ENCODE measurements at regions not wholly inside any gene's neighbourhood (a gene's known extent, or its start where the extent isn't known, plus 50 kb on each side); places are given as distances from the start of the nearest gene placed in this dataset.

- TF ChIP-seq, protein P1, sequence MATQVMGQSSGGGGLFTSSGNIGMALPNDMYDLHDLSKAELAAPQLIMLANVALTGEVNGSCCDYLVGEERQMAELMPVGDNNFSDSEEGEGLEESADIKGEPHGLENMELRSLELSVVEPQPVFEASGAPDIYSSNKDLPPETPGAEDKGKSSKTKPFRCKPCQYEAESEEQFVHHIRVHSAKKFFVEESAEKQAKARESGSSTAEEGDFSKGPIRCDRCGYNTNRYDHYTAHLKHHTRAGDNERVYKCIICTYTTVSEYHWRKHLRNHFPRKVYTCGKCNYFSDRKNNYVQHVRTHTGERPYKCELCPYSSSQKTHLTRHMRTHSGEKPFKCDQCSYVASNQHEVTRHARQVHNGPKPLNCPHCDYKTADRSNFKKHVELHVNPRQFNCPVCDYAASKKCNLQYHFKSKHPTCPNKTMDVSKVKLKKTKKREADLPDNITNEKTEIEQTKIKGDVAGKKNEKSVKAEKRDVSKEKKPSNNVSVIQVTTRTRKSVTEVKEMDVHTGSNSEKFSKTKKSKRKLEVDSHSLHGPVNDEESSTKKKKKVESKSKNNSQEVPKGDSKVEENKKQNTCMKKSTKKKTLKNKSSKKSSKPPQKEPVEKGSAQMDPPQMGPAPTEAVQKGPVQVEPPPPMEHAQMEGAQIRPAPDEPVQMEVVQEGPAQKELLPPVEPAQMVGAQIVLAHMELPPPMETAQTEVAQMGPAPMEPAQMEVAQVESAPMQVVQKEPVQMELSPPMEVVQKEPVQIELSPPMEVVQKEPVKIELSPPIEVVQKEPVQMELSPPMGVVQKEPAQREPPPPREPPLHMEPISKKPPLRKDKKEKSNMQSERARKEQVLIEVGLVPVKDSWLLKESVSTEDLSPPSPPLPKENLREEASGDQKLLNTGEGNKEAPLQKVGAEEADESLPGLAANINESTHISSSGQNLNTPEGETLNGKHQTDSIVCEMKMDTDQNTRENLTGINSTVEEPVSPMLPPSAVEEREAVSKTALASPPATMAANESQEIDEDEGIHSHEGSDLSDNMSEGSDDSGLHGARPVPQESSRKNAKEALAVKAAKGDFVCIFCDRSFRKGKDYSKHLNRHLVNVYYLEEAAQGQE (IDR thresholded peaks at IDR 0.05; ENCODE audit: insufficient read depth in 1 of 2, low read depth in 2 of 2, low read length in 1 of 2) = no peak
- TF ChIP-seq CTCF (IDR thresholded peaks at IDR 0.05) = no peak
These were observed 910.4 kb downstream of the METTL15 start for GRCh38 chr11:29018631-29019030.
